Ishikawa (cell line): ENCODE measurements at regions not wholly inside any gene's neighbourhood (a gene's known extent, or its start where the extent isn't known, plus 50 kb on each side); places are given as distances from the start of the nearest gene placed in this dataset.

Experiments
- CEBPB ChIP-seq: IDR thresholded peaks from 2 replicates; pipeline ENCODE4 v1.6.1; 2012
- CREB1 ChIP-seq: IDR thresholded peaks from 2 replicates; pipeline ENCODE4 v1.6.1; 2012; ENCODE audit warnings: low read depth
- EP300 ChIP-seq: IDR thresholded peaks from 2 replicates; pipeline ENCODE4 v1.6.1; 2012; ENCODE audit warnings: borderline replicate concordance
- FOXM1 ChIP-seq: IDR thresholded peaks from 2 replicates; pipeline ENCODE4 v1.6.1; 2012; ENCODE audit warnings: low read depth, borderline replicate concordance
- NFIC ChIP-seq: IDR thresholded peaks from 2 replicates; pipeline ENCODE4 v1.6.1; 2012
- REST ChIP-seq: IDR thresholded peaks from 2 replicates; pipeline ENCODE4 v1.6.1; 2012; ENCODE audit warnings: low read depth, mild to moderate bottlenecking
- TAF1 ChIP-seq: IDR thresholded peaks from 2 replicates; pipeline ENCODE4 v1.6.1; 2012; ENCODE audit warnings: low read depth, mild to moderate bottlenecking
- TEAD4 ChIP-seq: IDR thresholded peaks from 2 replicates; pipeline ENCODE4 v1.6.1; 2012

- no peak for TF ChIP-seq TAF1
- no peak for TF ChIP-seq REST
- no peak for TF ChIP-seq CREB1
- no peak for TF ChIP-seq FOXM1
- no peak for TF ChIP-seq EP300
- TF ChIP-seq TEAD4 = no peak
- no peak for TF ChIP-seq CEBPB
- TF ChIP-seq NFIC = no peak
These were observed 67.2 kb upstream of the CCSER1 start for GRCh38 chr4:90060039-90060438.
